ENCODE measurements at regions not wholly inside any gene's neighbourhood (a gene's known extent, or its start where the extent isn't known, plus 50 kb on each side); places are given as distances from the start of the nearest gene placed in this dataset.

DNA sequence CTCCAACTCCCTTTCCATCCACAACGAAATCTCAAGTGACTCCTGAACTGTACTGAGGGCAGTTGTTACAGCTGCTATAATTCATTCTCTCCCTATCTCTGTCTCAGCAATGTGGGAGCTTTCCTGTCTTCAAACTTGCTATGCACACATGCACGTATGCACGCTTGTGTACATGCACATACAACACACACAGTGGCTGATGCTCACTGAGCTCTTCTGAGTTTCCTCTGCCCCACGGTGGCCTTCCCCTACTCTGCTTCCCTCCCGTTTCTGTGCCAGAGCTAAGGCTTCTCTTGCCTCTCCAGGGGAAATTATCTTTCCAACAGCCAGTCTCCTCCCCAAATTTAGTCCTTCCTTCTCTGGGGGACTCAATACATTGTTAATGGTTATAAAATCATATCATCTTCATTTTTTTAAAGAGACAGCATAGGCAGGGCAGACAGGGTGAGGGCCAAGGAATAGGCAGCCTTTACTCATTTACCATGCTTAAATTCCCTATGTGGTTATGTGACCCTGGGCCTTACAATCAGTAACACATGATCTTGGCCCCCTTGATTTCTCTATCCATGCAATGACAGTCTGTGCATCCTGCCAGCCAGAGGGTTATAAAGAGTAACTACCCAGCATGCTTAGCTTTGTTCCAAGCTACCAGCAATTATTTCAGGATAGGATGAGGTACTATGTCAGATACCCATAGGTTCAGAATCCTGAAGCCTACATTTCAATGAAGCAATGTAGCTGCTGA, 111.9 kb upstream of the HMGA2 start:
- 83 to 85% methylated on average over 5 of the region's 5 CpGs for WGBS, 2 donors
- Histone ChIP-seq H3K9me3 (ENCODE audit: control insufficient read depth in 4 of 4, insufficient read depth in 3 of 4, low read length in 3 of 4) (peaks cover 0 to 2% (median 0%) of the 10 kb centered on the region in 4 donors), H3K27me3 (ENCODE audit: control insufficient read depth in 3 of 3, insufficient read depth in 3 of 3, low read length in 2 of 3) (peaks cover 0 to 3% (median 0%) of the 10 kb centered on the region in 3 donors)

DNA sequence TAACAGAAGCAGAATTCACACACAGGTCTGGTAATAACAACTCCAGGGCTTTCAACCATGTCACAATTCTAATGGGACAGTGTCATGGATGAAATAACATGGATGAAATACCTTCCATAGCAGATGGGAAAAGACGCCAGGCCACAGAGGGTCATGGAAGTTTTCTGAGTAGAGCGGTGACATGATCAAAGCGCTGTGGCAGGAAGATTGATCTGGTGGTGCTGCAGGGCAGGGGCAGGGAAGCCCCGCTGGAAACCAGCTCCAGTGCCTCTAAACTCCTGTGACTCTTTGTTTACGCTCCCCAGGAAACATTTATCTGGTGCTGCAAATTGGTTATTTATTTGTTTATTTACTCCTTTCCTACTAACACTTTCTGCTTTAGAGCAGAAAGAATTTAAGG, 108.3 kb upstream of the HMGA2 start:
- WGBS, 2 donors, result 78 to 85% methylated on average over 5 of the region's 5 CpGs
- ATAC-seq (ENCODE audit: insufficient read depth, low FRiP score) (no peak), DNase-seq (no peak)
- H3K4me3 ChIP-seq, result no peak overlapping the region
- H3K27me3 ChIP-seq (ENCODE audit: control insufficient read depth in 3 of 3, insufficient read depth in 3 of 3, low read length in 2 of 3), result peaks cover 0 to 3% (median 0%) of the 10 kb centered on the region in 3 donors
- no peaks in the 10 kb centered on the region for H3K36me3 ChIP-seq (ENCODE audit: control insufficient read depth in 4 of 4, insufficient read depth in 4 of 4, low read length in 4 of 4)
- no peak overlapping the region for H3K9ac ChIP-seq (ENCODE audit: insufficient read depth in 1 of 2, low read length in 2 of 2)
- no peaks in the 10 kb centered on the region for H3K9me3 ChIP-seq (ENCODE audit: control insufficient read depth in 4 of 4, insufficient read depth in 3 of 4, low read length in 3 of 4)
- no peaks in the 10 kb centered on the region for H3K4me1 ChIP-seq (ENCODE audit: control insufficient read depth in 5 of 5, insufficient read depth in 5 of 5, low read length in 5 of 5)
- TF ChIP-seq CTCF (IDR thresholded peaks at IDR 0.05; ENCODE audit: control extremely low read depth, extremely low read depth), result no peak
- no peak overlapping the region for H3K27ac ChIP-seq (ENCODE audit: low read depth in 1 of 2, low read length in 1 of 2)

More for the DNA sequence above, 111.9 kb upstream of the HMGA2 start:
- DNase-seq, result no peak
- Histone ChIP-seq H3K4me3 (no peak overlapping the region), H3K36me3 (ENCODE audit: control insufficient read depth in 4 of 4, insufficient read depth in 4 of 4, low read length in 4 of 4) (no peaks in the 10 kb centered on the region), H3K9ac (ENCODE audit: insufficient read depth in 1 of 2, low read length in 2 of 2) (no peak overlapping the region), H3K4me1 (ENCODE audit: control insufficient read depth in 5 of 5, insufficient read depth in 5 of 5, low read length in 5 of 5) (no peaks in the 10 kb centered on the region), H3K27ac (ENCODE audit: low read depth in 1 of 2, low read length in 1 of 2) (no peak overlapping the region)
- no peak for TF ChIP-seq CTCF (IDR thresholded peaks at IDR 0.05; ENCODE audit: control extremely low read depth, extremely low read depth)
- no peak for ATAC-seq (ENCODE audit: insufficient read depth, low FRiP score)

DNA sequence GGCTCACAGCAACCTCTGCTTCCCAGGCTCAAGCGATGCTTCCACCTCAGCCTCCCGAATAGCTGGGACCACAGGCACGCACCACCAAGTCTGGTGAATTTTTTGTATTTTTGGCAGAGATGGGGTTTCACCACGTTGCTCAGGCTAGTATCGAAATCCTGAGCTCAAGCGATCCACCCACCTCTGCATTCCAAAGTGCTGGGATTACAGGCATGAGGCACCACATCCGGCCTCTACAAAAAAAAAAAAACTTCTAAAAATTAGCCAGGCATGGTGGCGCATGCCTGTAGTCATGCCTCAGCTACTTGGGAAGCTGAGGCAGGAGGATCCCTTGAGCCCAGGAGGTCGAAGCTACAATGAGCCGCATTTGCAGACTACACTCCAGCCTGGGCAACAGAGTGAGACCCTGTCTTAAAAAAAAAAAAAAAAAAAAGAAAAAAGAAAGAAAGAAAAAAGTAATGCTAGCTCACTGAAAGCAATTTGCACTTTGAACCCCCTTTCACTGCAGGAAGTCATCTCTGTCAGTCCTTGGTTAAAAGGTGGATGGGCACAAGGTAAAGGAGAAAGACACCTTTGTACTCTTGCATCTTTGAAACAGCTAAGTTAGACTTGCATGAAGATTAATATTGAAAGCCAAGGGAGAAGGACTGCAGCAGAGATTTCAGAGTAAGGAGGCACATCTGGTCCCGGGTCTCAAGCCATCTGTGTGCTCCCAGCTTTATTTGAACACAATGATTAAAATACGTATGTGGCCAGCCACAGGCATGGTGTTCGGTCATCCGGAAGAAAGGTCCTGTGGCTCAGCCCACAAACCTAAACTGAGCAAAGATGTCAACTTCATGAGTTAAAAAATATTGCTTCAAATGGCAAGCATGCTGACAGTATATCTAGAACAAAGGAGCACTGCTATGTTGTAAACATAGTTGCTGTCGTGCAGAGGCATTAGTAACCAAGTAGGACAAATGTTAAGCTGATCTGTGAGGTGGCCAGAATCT, 103.8 kb upstream of the HMGA2 start:
- no peaks in the 10 kb centered on the region for H3K9me3 ChIP-seq (ENCODE audit: control insufficient read depth in 4 of 4, insufficient read depth in 3 of 4, low read length in 3 of 4)
- H3K27me3 ChIP-seq (ENCODE audit: control insufficient read depth in 3 of 3, insufficient read depth in 3 of 3, low read length in 2 of 3), result no peaks in the 10 kb centered on the region
- ATAC-seq (ENCODE audit: insufficient read depth, low FRiP score) (no peak), DNase-seq (no peak)
- H3K9ac ChIP-seq (ENCODE audit: insufficient read depth in 1 of 2, low read length in 2 of 2), result no peak overlapping the region
- no peak overlapping the region for H3K4me3 ChIP-seq
- no peak for TF ChIP-seq CTCF (IDR thresholded peaks at IDR 0.05; ENCODE audit: control extremely low read depth, extremely low read depth)
- no peak overlapping the region for H3K27ac ChIP-seq (ENCODE audit: low read depth in 1 of 2, low read length in 1 of 2)
- no peaks in the 10 kb centered on the region for H3K4me1 ChIP-seq (ENCODE audit: control insufficient read depth in 5 of 5, insufficient read depth in 5 of 5, low read length in 5 of 5)
- no peaks in the 10 kb centered on the region for H3K36me3 ChIP-seq (ENCODE audit: control insufficient read depth in 4 of 4, insufficient read depth in 4 of 4, low read length in 4 of 4)
- WGBS, 2 donors, result 86 to 92% methylated on average over 15 of the region's 15 CpGs
